NB4 (cell line): ENCODE measurements at regions not wholly inside any gene's neighbourhood (a gene's known extent, or its start where the extent isn't known, plus 50 kb on each side); places are given as distances from the start of the nearest gene placed in this dataset.
"Not testable (repeated sequence)": the region's sequence is repeated elsewhere in the genome, so short reads cannot be mapped to it uniquely, and the experiment has no call there.

Experiments used
- DNase-seq: peaks from one replicate; pipeline ENCODE4 v3.0.0; 2010; ENCODE audit warnings: low read depth
- H3K4me3 ChIP-seq: one replicate; pipeline ENCODE4 v1.5.1; 2011; ENCODE audit warnings: mild to moderate bottlenecking, low read depth, low read length, moderate library complexity
- CTCF ChIP-seq: IDR thresholded peaks from one replicate; pipeline ENCODE4 v1.5.1; 2012; ENCODE audit warnings: low read depth, low read length
- MAX ChIP-seq: IDR thresholded peaks from 2 replicates; pipeline ENCODE4 v1.6.1; 2011; ENCODE audit warnings: low read depth, low read length
- MYC ChIP-seq: IDR thresholded peaks from 2 replicates; pipeline ENCODE4 v1.6.1; 2011; ENCODE audit warnings: low read depth, low read length
- POLR2A ChIP-seq: IDR thresholded peaks from 2 replicates; pipeline ENCODE4 v1.6.1; 2011; ENCODE audit warnings: mild to moderate bottlenecking; ENCODE audit not compliant: insufficient read length; ENCODE audit errors: extremely low read depth

- H3K4me3 ChIP-seq = no peak overlapping the region
- TF ChIP-seq POLR2A (no peak), MYC (no peak), MAX (no peak), CTCF (no peak)
- DNase-seq = no peak
Observed at GRCh38 chr2:84057917-84058560, 401.0 kb downstream of the SUCLG1 start.

DNA sequence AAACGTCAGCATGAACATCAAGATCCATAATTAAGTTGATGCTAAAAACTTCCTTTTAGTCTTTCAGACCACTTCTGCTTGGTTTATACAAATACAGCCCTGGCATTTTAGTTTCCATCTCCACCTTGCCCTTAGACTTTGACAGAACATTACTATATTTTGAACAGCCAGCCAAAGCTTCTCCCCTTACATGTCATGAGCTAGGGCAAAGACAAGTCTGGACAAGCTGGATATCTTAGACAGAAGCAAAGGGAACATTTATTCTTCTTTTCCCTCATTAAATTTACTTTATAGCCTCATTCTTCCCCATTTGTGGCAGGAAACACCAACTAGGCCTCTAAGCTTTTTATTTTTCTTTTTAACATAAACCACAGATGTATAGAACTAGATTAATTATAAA is 403.3 kb downstream of the SUCLG1 start:
- H3K4me3 ChIP-seq = no peak overlapping the region
- DNase-seq = no peak
- no peak for TF ChIP-seq MYC
- TF ChIP-seq POLR2A = no peak
- TF ChIP-seq MAX = no peak
- TF ChIP-seq CTCF = no peak

DNA sequence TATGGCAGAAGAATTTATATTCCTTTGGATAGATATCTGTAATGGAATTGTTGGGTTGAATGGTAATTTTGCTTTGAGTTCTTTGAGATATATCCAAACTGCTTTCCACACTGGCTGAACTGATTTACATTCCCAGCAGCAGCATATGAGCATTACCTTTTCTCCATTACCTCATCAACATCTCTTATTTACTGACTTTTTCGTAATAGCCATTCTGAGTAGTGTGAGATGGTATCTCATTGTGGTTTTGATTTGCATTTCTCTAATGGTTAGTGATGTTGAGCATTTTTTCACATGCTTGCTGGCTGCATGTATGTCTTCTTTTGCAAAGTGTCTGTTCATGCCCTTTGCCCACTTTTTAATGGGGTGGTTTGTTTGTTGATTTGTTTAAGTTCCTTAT is 404.5 kb downstream of the SUCLG1 start:
- DNase-seq, H3K4me3 ChIP-seq: not testable (repeated sequence)

- H3K4me3 ChIP-seq = no peak overlapping the region
- no peak for TF ChIP-seq CTCF
- TF ChIP-seq MAX = no peak
- no peak for TF ChIP-seq MYC
- no peak for TF ChIP-seq POLR2A
- DNase-seq = no peak
Observed at GRCh38 chr2:84052913-84053312, 406.2 kb downstream of the SUCLG1 start.

DNA sequence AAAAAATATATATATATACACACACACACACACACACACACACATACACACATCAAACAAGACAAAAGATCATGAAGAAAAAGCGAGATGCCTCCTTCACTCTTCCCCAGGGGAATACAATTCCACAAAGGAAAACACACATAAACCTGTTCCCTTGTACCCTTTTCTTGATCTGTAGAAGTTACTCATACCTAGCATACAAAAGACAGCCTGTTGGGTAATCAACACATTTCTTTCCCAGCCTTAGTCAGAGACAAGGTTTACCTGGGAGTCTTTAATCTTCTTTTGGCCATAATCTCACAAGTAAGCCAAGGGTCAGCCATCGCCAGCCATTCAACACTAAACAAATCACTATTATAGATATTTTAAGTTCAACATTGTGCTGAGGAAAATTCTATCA is 407.0 kb downstream of the SUCLG1 start:
- H3K4me3 ChIP-seq = no peak overlapping the region
- no peak for TF ChIP-seq CTCF
- TF ChIP-seq POLR2A = no peak
- TF ChIP-seq MYC = no peak
- TF ChIP-seq MAX = no peak
- DNase-seq = no peak

GRCh38 chr2:84048964-84049363 is 410.1 kb downstream of the SUCLG1 start:
- no peak for DNase-seq
- TF ChIP-seq MYC = no peak
- TF ChIP-seq POLR2A = no peak
- TF ChIP-seq CTCF = no peak
- TF ChIP-seq MAX = no peak
- no peak overlapping the region for H3K4me3 ChIP-seq
